Neural progenitor cell (in vitro differentiated cells): ENCODE measurements at regions not wholly inside any gene's neighbourhood (a gene's known extent, or its start where the extent isn't known, plus 50 kb on each side); places are given as distances from the start of the nearest gene placed in this dataset.

Experiments used
- EZH2 ChIP-seq: fragments of 200-600 bp; sonication (generic); IDR thresholded peaks from 2 replicates; pipeline ENCODE4 v1.6.1; 2017; ENCODE audit warnings: antibody characterized with exemption, mild to moderate bottlenecking, moderate library complexity
- EZH2phosphoT487 ChIP-seq: fragments of 200-600 bp; sonication (generic); IDR thresholded peaks from 2 replicates; pipeline ENCODE4 v1.6.1; 2017; ENCODE audit warnings: antibody characterized with exemption
- TF ChIP-seq, protein P1 (sequence below): fragments of 200-600 bp; sonication (generic); IDR thresholded peaks from 2 replicates; pipeline ENCODE4 v1.5.1; 2017; ENCODE audit warnings: antibody characterized with exemption, mild to moderate bottlenecking

GRCh38 chr9:38342096-38342495 is 50.4 kb upstream of the ALDH1B1 start:
- TF ChIP-seq, protein P1, sequence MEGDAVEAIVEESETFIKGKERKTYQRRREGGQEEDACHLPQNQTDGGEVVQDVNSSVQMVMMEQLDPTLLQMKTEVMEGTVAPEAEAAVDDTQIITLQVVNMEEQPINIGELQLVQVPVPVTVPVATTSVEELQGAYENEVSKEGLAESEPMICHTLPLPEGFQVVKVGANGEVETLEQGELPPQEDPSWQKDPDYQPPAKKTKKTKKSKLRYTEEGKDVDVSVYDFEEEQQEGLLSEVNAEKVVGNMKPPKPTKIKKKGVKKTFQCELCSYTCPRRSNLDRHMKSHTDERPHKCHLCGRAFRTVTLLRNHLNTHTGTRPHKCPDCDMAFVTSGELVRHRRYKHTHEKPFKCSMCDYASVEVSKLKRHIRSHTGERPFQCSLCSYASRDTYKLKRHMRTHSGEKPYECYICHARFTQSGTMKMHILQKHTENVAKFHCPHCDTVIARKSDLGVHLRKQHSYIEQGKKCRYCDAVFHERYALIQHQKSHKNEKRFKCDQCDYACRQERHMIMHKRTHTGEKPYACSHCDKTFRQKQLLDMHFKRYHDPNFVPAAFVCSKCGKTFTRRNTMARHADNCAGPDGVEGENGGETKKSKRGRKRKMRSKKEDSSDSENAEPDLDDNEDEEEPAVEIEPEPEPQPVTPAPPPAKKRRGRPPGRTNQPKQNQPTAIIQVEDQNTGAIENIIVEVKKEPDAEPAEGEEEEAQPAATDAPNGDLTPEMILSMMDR = no peak
- no peak for TF ChIP-seq EZH2
- no peak for TF ChIP-seq EZH2phosphoT487
